Heart left ventricle (tissue), 13 donors: ENCODE measurements at regions not wholly inside any gene's neighbourhood (a gene's known extent, or its start where the extent isn't known, plus 50 kb on each side); places are given as distances from the start of the nearest gene placed in this dataset.
"Not testable (repeated sequence)": the region's sequence is repeated elsewhere in the genome, so short reads cannot be mapped to it uniquely, and the experiment has no call there.

Source experiments
- CTCF ChIP-seq, 12 donors: fragments of 200-600 bp; sonication (generic) in 4 of 12; IDR thresholded peaks; one replicate each; pipeline versions ENCODE4 v1.5.0 to v1.8.0; 2018 to 2022; ENCODE audit warnings: antibody characterized with exemption in 12 of 12, mild to moderate bottlenecking in 5 of 12
- POLR2A ChIP-seq, 2 donors: fragments of 450-650 bp; IDR thresholded peaks; one replicate each; pipeline ENCODE4 v1.6.1; 2017; ENCODE audit warnings: antibody characterized with exemption in 2 of 2, mild to moderate bottlenecking in 2 of 2, moderate library complexity in 2 of 2
- donor health status: ischemic (EF 13 %, LVEDD 7.1; RV severe dilation, severe dysfunction).
- donor health status: DM: no; HTN: yes; CAD: no.
- donor health status: DM: no; HTN: no; CAD: no.
- donor health status: ischemic (EF 25% LVEDD 6.9; RV normal size, moderate dysfunction).
- donor health status: ischemic (EF 25% LVEDD 5.7; RV mildly dilated, moderate dysfunction).
- donor health status: ischemic (EF 35%, LVEDD 5.7; RV mildly dilated, moderate dysfunction).
- donor health status: nonischemic (EF 11% LVEDD 7.7; RV severe dilation, severe dysfunction).
- donor health status: DM: yes; HTN: yes; CAD: no.
- donor health status: PGD.
- donor health status: ischemic (EF 29% LVEDD 5.4; RV normal size, mild dysfunction).
- donor health status: nonischemic (EF 23%, LVEDD 6.1; RV moderate dilation, normal function).

GRCh38 chr2:95671992-95672391 lies 80.2 kb downstream of the TRIM43 start:
- not testable (repeated sequence) for TF ChIP-seq POLR2A, CTCF (IDR thresholded peaks at IDR 0.05)
